ENCODE measurements at regions not wholly inside any gene's neighbourhood (a gene's known extent, or its start where the extent isn't known, plus 50 kb on each side); places are given as distances from the start of the nearest gene placed in this dataset.

GRCh38 chr10:116000151-116000842 lies 272.7 kb downstream of the GFRA1 start:
- H3K9me3 ChIP-seq: no peaks in the 10 kb centered on the region
- no peak for DNase-seq
- no peaks in the 10 kb centered on the region for H3K27me3 ChIP-seq
- H3K36me3 ChIP-seq: no peaks in the 10 kb centered on the region
- TF ChIP-seq CTCF (IDR thresholded peaks at IDR 0.05): no peak
- peaks cover 0 to 11% (median 5%) of the 10 kb centered on the region in 4 donors for H3K4me1 ChIP-seq
- no peak overlapping the region for H3K27ac ChIP-seq
- intact Hi-C loops (cut with DNase I; ENCODE audit: low total_unique reads): no loop called here
- no peak overlapping the region for H3K4me3 ChIP-seq

All from tibial artery (tissue), 4 donors.